ENCODE measurements at regions not wholly inside any gene's neighbourhood (a gene's known extent, or its start where the extent isn't known, plus 50 kb on each side); places are given as distances from the start of the nearest gene placed in this dataset.

DNA sequence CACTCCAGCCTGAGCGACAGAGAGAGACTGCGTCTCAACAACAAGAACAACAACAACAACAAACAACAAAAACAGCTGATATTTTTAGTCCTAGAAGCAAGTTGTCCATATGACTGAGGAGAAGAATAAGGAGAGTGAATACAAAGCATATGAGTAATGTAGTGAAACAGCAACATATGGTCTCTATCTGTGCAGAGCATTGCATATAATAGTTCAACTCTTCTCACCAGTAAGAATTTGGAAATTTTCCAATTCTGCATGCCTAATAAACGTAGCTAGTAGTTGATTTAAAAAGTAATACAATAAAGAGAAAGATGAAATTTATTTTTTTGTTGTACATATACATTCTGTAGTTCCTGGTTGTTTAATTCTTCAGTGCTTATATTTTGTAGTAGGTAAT lies 129.7 kb upstream of the FAM83B start:
- ChIA-PET POLR2A (ENCODE audit: partially characterized antibody) (no interaction called here), CTCF (ENCODE audit: partially characterized antibody) (interaction anchor here (1.1 to 4.5 kb wide), 3 partner anchors 10 to 27 kb away, joined by 3 to 41 read pairs (median 5); no protein-coding TSS in a partner anchor)

DNA sequence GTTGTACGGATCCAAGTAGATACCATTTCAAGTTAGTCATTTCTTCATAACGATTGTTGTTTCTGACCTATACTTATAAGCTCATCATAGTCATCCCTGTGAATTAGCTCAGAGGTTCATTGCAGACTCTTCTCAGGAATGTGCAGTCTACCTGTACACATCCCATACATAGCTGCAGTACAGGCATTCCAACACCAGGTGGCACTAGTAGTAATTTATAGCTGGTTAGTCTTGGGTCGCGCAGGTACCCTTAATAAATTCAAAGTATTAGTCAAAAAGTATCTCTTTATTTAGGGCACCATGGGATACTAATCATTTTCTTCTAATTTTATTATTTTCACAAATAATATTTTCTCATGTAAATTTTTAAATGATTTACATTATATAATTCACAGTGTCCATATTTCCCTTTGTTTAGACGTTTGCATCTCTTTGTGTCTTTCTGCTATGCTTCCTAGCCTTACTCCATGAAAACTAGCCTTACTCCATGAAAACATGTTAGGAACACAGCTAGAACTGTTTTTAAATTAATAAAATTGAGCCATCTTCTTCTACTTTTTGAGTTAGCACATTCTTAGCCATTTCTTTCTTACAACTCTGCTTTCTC lies 128.6 kb upstream of the FAM83B start:
- Histone ChIP-seq H3K36me3 (ENCODE audit: insufficient read depth, low read length) (no peaks in the 10 kb centered on the region), H3K27ac (ENCODE audit: low read depth, low read length) (no peak overlapping the region), H3K4me3 (ENCODE audit: low read length in 2 of 2) (no peak overlapping the region), H3K27me3 (ENCODE audit: insufficient read depth, low read length) (no peaks in the 10 kb centered on the region), H3K9me3 (ENCODE audit: control insufficient read depth in 1 of 2, low read length in 2 of 2) (no peaks in the 10 kb centered on the region), H3K4me1 (ENCODE audit: insufficient read depth, low read length) (no peaks in the 10 kb centered on the region)
- ChIA-PET CTCF (ENCODE audit: partially characterized antibody) (interaction anchor here (0.7 to 4.5 kb wide), 4 partner anchors 11 to 24 kb away, joined by 3 to 41 read pairs (median 4); no protein-coding TSS in a partner anchor), POLR2A (ENCODE audit: partially characterized antibody) (no interaction called here)
- peak; percentile 9 to 38 (median 17) for DNase-seq
- Mint-ChIP-seq H3K36me3 (no peaks in the 10 kb centered on the region), H3K4me3 (no peak overlapping the region), H3K27ac (no peak overlapping the region), H3K27me3 (no peaks in the 10 kb centered on the region), H3K4me1 (no peaks in the 10 kb centered on the region), H3K9me3 (peaks cover 0 to 2% (median 0%) of the 10 kb centered on the region in 8 donors)
- intact Hi-C loops (cut with micrococcal nuclease), result no loop called here

More for the DNA sequence above, 129.7 kb upstream of the FAM83B start:
- no peak overlapping the region for H3K27ac ChIP-seq (ENCODE audit: low read depth, low read length)
- Mint-ChIP-seq H3K36me3 (no peaks in the 10 kb centered on the region), H3K9me3 (peaks cover 0 to 2% (median 0%) of the 10 kb centered on the region in 8 donors), H3K27ac (no peak overlapping the region), H3K27me3 (no peaks in the 10 kb centered on the region), H3K4me3 (no peak overlapping the region), H3K4me1 (no peaks in the 10 kb centered on the region)
- no peaks in the 10 kb centered on the region for H3K36me3 ChIP-seq (ENCODE audit: insufficient read depth, low read length)
- intact Hi-C loops (cut with micrococcal nuclease), result no loop called here
- no peaks in the 10 kb centered on the region for H3K27me3 ChIP-seq (ENCODE audit: insufficient read depth, low read length)
- no peaks in the 10 kb centered on the region for H3K4me1 ChIP-seq (ENCODE audit: insufficient read depth, low read length)
- no peak for DNase-seq
- no peak overlapping the region for H3K4me3 ChIP-seq (ENCODE audit: low read length in 2 of 2)
- H3K9me3 ChIP-seq (ENCODE audit: control insufficient read depth in 1 of 2, low read length in 2 of 2), result no peaks in the 10 kb centered on the region

DNA sequence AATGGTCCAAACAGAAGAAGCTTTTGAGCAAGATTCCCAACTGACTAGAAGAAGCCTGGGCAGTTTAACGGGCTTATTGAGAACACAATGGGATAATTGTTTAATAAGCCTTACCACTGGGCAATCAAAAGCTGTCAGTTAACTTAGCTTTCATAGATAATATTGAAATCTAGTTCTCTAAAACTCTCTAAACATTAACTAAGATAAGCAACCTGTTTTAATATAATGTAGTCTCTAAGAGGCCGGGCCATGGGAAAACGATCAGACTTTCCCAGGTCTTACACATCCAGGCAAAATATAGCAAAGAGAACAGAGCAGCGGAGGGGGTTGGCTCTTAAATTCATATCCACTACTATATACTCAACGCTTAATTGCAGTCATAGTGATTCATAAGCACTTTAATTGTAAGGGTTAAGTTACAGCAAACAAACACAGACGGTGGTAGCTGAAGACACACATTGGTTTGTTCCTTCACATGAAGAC lies 128.0 kb upstream of the FAM83B start:
- no peaks in the 10 kb centered on the region for H3K4me1 Mint-ChIP-seq
- no peaks in the 10 kb centered on the region for H3K27me3 Mint-ChIP-seq
- intact Hi-C loops (cut with micrococcal nuclease), result no loop called here
- Histone ChIP-seq H3K27ac (ENCODE audit: low read depth, low read length) (no peak overlapping the region), H3K9me3 (ENCODE audit: control insufficient read depth in 1 of 2, low read length in 2 of 2) (no peaks in the 10 kb centered on the region), H3K4me3 (ENCODE audit: low read length in 2 of 2) (no peak overlapping the region), H3K4me1 (ENCODE audit: insufficient read depth, low read length) (no peaks in the 10 kb centered on the region), H3K36me3 (ENCODE audit: insufficient read depth, low read length) (no peaks in the 10 kb centered on the region), H3K27me3 (ENCODE audit: insufficient read depth, low read length) (no peaks in the 10 kb centered on the region)
- no peaks in the 10 kb centered on the region for H3K36me3 Mint-ChIP-seq
- DNase-seq, result no peak
- peak overlapping the region in 1 of 8 donors; percentile 52 for H3K4me3 Mint-ChIP-seq
- no peak overlapping the region for H3K27ac Mint-ChIP-seq
- ChIA-PET POLR2A (ENCODE audit: partially characterized antibody) (no interaction called here), CTCF (ENCODE audit: partially characterized antibody) (interaction anchor here (0.8 to 4.5 kb wide), 3 partner anchors 12 to 23 kb away, joined by 3 to 41 read pairs (median 5); no protein-coding TSS in a partner anchor)
- H3K9me3 Mint-ChIP-seq, result peaks cover 0 to 2% (median 0%) of the 10 kb centered on the region in 8 donors

DNA sequence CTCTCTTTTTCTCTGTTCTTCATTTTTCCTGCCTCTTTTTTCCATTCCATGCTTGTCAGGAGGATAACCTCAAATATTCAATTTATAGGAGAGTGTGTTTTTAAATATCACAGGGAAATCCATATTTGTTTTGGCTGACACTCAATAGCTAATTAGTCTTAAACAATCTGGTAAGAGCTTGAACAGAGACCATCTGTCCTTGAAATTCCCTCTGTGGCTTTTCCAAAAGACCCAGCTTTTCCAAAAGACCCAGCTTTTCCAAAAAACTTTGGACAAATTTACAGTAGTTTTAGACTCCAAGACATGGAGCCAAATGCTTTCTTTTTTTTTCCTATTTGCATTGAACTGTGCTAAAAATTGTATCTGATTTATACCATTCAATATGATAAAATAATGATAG lies 127.4 kb upstream of the FAM83B start:
- Mint-ChIP-seq H3K9me3 (peaks cover 0 to 2% (median 0%) of the 10 kb centered on the region in 8 donors), H3K4me1 (no peaks in the 10 kb centered on the region), H3K36me3 (no peaks in the 10 kb centered on the region), H3K27ac (no peak overlapping the region), H3K4me3 (no peak overlapping the region), H3K27me3 (no peaks in the 10 kb centered on the region)
- H3K36me3 ChIP-seq (ENCODE audit: insufficient read depth, low read length), result no peaks in the 10 kb centered on the region
- no peaks in the 10 kb centered on the region for H3K27me3 ChIP-seq (ENCODE audit: insufficient read depth, low read length)
- H3K4me3 ChIP-seq (ENCODE audit: low read length in 2 of 2), result no peak overlapping the region
- ChIA-PET POLR2A (ENCODE audit: partially characterized antibody) (no interaction called here), CTCF (ENCODE audit: partially characterized antibody) (interaction anchor here (0.8 to 4.5 kb wide), 3 partner anchors 13 to 26 kb away, joined by 3 to 41 read pairs (median 3); no protein-coding TSS in a partner anchor)
- intact Hi-C loops (cut with micrococcal nuclease), result no loop called here
- DNase-seq, result no peak
- H3K9me3 ChIP-seq (ENCODE audit: control insufficient read depth in 1 of 2, low read length in 2 of 2), result no peaks in the 10 kb centered on the region
- no peak overlapping the region for H3K27ac ChIP-seq (ENCODE audit: low read depth, low read length)
- no peaks in the 10 kb centered on the region for H3K4me1 ChIP-seq (ENCODE audit: insufficient read depth, low read length)

DNA sequence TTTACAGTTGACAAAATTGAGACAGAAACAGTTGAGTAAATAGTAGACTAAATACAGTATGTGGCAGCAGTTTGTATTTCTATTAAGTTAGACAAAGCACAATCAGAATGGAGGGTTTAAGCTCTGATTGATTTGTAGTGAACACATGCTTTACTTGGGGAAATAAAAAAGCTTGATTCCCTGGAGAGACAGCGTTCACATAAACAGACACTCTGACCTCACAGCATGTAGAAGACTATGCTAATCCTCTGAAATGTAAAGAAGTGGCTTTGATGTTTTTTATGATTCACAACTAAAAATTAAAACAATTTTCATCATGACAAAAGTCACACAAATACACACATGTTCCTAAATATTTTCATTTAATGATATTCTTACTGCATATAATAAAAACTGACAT lies 126.9 kb upstream of the FAM83B start:
- CTCF ChIA-PET (ENCODE audit: partially characterized antibody), result interaction anchor here (0.8 to 4.5 kb wide), 2 partner anchors 13 to 26 kb away, joined by 3 to 41 read pairs; no protein-coding TSS in a partner anchor
- Histone ChIP-seq H3K9me3 (ENCODE audit: control insufficient read depth in 1 of 2, low read length in 2 of 2) (no peaks in the 10 kb centered on the region), H3K4me1 (ENCODE audit: insufficient read depth, low read length) (no peaks in the 10 kb centered on the region), H3K27me3 (ENCODE audit: insufficient read depth, low read length) (no peaks in the 10 kb centered on the region), H3K4me3 (ENCODE audit: low read length in 2 of 2) (no peak overlapping the region), H3K36me3 (ENCODE audit: insufficient read depth, low read length) (no peaks in the 10 kb centered on the region), H3K27ac (ENCODE audit: low read depth, low read length) (no peak overlapping the region)
- H3K4me3 Mint-ChIP-seq, result no peak overlapping the region
- no peak for DNase-seq
- POLR2A ChIA-PET (ENCODE audit: partially characterized antibody), result no interaction called here
- H3K4me1 Mint-ChIP-seq, result no peaks in the 10 kb centered on the region
- intact Hi-C loops (cut with micrococcal nuclease), result no loop called here
- peaks cover 0 to 2% (median 0%) of the 10 kb centered on the region in 8 donors for H3K9me3 Mint-ChIP-seq
- H3K27me3 Mint-ChIP-seq, result no peaks in the 10 kb centered on the region
- no peaks in the 10 kb centered on the region for H3K36me3 Mint-ChIP-seq
- no peak overlapping the region for H3K27ac Mint-ChIP-seq

DNA sequence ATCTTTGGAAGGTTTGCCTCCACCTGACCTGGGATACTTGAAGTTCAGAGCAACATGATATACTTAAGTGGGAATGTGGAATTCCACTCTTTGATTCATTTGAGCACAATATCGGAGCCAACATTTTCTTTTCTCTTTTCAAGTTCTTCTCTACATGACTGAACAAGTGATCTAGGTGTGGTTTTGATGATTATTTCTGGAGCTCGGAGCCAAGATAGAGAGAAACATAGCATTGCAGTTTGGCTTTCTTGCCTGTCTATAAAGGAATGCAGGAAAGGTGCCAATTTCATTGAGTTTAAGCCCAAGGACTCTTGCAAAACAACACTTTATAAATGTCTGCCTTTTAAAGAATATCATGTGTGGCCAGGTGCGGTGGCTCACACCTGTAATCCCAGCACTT lies 124.2 kb upstream of the FAM83B start:
- Mint-ChIP-seq H3K4me3 (no peak overlapping the region), H3K36me3 (no peaks in the 10 kb centered on the region), H3K27me3 (no peaks in the 10 kb centered on the region), H3K9me3 (peaks cover 0 to 7% (median 0%) of the 10 kb centered on the region in 8 donors), H3K4me1 (no peaks in the 10 kb centered on the region), H3K27ac (no peak overlapping the region)
- Histone ChIP-seq H3K27me3 (ENCODE audit: insufficient read depth, low read length) (no peaks in the 10 kb centered on the region), H3K9me3 (ENCODE audit: control insufficient read depth in 1 of 2, low read length in 2 of 2) (no peaks in the 10 kb centered on the region), H3K36me3 (ENCODE audit: insufficient read depth, low read length) (no peaks in the 10 kb centered on the region), H3K4me1 (ENCODE audit: insufficient read depth, low read length) (no peaks in the 10 kb centered on the region), H3K4me3 (ENCODE audit: low read length in 2 of 2) (no peak overlapping the region), H3K27ac (ENCODE audit: low read depth, low read length) (no peak overlapping the region)
- POLR2A ChIA-PET (ENCODE audit: partially characterized antibody), result no interaction called here
- intact Hi-C loops (cut with micrococcal nuclease), result no loop called here
- CTCF ChIA-PET (ENCODE audit: partially characterized antibody), result no interaction called here
- DNase-seq, result no peak

DNA sequence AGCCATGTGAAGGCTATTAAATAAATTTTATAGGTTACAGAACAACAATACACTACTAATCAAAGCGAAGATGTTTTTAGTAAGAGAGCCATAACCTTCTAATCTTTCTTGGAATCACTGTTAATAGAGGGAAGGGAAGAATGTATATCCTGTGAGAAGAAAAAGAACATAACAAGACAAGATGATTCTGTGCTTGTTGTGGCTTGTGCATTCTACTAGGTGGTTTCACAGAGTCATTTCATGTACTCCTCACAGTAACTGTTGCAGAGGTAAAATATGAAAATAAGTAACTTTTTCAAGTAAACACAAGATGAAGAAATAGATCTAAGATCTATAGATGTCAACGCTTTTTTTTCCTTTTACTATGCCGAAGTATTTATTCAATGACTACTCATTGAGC lies 116.9 kb upstream of the FAM83B start:
- no peak overlapping the region for H3K27ac Mint-ChIP-seq
- CTCF ChIA-PET (ENCODE audit: partially characterized antibody), result no interaction called here
- H3K4me1 Mint-ChIP-seq, result no peaks in the 10 kb centered on the region
- DNase-seq, result no peak
- H3K27me3 Mint-ChIP-seq, result no peaks in the 10 kb centered on the region
- H3K36me3 Mint-ChIP-seq, result no peaks in the 10 kb centered on the region
- H3K9me3 Mint-ChIP-seq, result peaks cover 4 to 18% (median 8%) of the 10 kb centered on the region in 8 donors
- no peaks in the 10 kb centered on the region for H3K9me3 ChIP-seq (ENCODE audit: control insufficient read depth in 1 of 2, low read length in 2 of 2)
- POLR2A ChIA-PET (ENCODE audit: partially characterized antibody), result no interaction called here
- no peak overlapping the region for H3K4me3 Mint-ChIP-seq
- H3K4me1 ChIP-seq (ENCODE audit: insufficient read depth, low read length), result no peaks in the 10 kb centered on the region
- no peaks in the 10 kb centered on the region for H3K27me3 ChIP-seq (ENCODE audit: insufficient read depth, low read length)
- no peaks in the 10 kb centered on the region for H3K36me3 ChIP-seq (ENCODE audit: insufficient read depth, low read length)
- intact Hi-C loops (cut with micrococcal nuclease), result no loop called here
- H3K4me3 ChIP-seq (ENCODE audit: low read length in 2 of 2), result no peak overlapping the region
- no peak overlapping the region for H3K27ac ChIP-seq (ENCODE audit: low read depth, low read length)

Data from CD4-positive, alpha-beta memory T cell (primary cell).